ENCODE measurements at regions not wholly inside any gene's neighbourhood (a gene's known extent, or its start where the extent isn't known, plus 50 kb on each side); places are given as distances from the start of the nearest gene placed in this dataset.
"Not testable (repeated sequence)": the region's sequence is repeated elsewhere in the genome, so short reads cannot be mapped to it uniquely, and the experiment has no call there.

GRCh38 chr21:9083091-9083826 lies 1438.1 kb upstream of the TPTE start:
- H3K4me3 ChIP-seq (ENCODE audit: low read length in 2 of 2); H3K27ac ChIP-seq (ENCODE audit: low read depth in 1 of 2, low read length in 1 of 2); H3K4me1 ChIP-seq (ENCODE audit: control insufficient read depth in 2 of 2, insufficient read depth in 2 of 2, low read length in 2 of 2); H3K9me3 ChIP-seq (ENCODE audit: control insufficient read depth in 2 of 2, insufficient read depth in 1 of 2, low read length in 1 of 2); H3K36me3 ChIP-seq (ENCODE audit: control insufficient read depth in 2 of 2, insufficient read depth in 2 of 2, low read length in 1 of 2); H3K27me3 ChIP-seq (ENCODE audit: control insufficient read depth in 2 of 2, insufficient read depth in 1 of 2, low read length in 1 of 2); DNase-seq (ENCODE audit: low read depth in 6 of 9, low spot score in 9 of 9): not testable (repeated sequence)
- 76% methylated on average over 15 of the region's 37 CpGs for whole genome bisulfite sequencing

- not testable (repeated sequence) for H3K9me3 ChIP-seq (ENCODE audit: control insufficient read depth in 2 of 2, insufficient read depth in 1 of 2, low read length in 1 of 2); H3K4me1 ChIP-seq (ENCODE audit: control insufficient read depth in 2 of 2, insufficient read depth in 2 of 2, low read length in 2 of 2); DNase-seq (ENCODE audit: low read depth in 6 of 9, low spot score in 9 of 9); H3K27ac ChIP-seq (ENCODE audit: low read depth in 1 of 2, low read length in 1 of 2); H3K27me3 ChIP-seq (ENCODE audit: control insufficient read depth in 2 of 2, insufficient read depth in 1 of 2, low read length in 1 of 2); H3K4me3 ChIP-seq (ENCODE audit: low read length in 2 of 2); H3K36me3 ChIP-seq (ENCODE audit: control insufficient read depth in 2 of 2, insufficient read depth in 2 of 2, low read length in 1 of 2)
- WGBS = 88% methylated on average over 6 of the region's 13 CpGs
Observed at GRCh38 chr21:9086299-9086698, 1435.1 kb upstream of the TPTE start.

GRCh38 chr21:9087816-9088215 lies 1433.6 kb upstream of the TPTE start:
- DNase-seq (ENCODE audit: low read depth in 6 of 9, low spot score in 9 of 9); H3K27ac ChIP-seq (ENCODE audit: low read depth in 1 of 2, low read length in 1 of 2); H3K4me3 ChIP-seq (ENCODE audit: low read length in 2 of 2); H3K4me1 ChIP-seq (ENCODE audit: control insufficient read depth in 2 of 2, insufficient read depth in 2 of 2, low read length in 2 of 2); H3K9me3 ChIP-seq (ENCODE audit: control insufficient read depth in 2 of 2, insufficient read depth in 1 of 2, low read length in 1 of 2); H3K27me3 ChIP-seq (ENCODE audit: control insufficient read depth in 2 of 2, insufficient read depth in 1 of 2, low read length in 1 of 2); H3K36me3 ChIP-seq (ENCODE audit: control insufficient read depth in 2 of 2, insufficient read depth in 2 of 2, low read length in 1 of 2): not testable (repeated sequence)
- WGBS = 86% methylated on average over 19 of the region's 30 CpGs

DNA sequence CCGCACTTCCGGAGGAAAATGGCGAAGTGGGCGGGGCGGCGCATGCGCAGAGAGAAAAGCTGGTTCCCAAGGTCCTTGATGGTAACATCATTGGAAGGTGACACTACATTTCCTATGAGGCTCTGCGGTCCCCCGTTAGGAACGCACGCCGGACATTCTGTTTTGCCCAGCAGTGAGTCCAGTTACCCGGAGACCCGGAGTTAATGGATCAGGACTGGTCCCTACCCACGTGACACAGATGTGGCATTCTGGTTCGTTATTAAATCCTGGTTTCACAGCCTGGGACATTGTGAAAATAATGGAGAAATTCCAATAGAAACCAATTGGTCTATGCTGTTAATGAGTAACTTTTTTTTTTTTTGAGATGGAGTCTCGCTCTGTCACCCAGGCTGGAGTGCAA lies 1391.6 kb upstream of the TPTE start:
- not testable (repeated sequence) for H3K27ac ChIP-seq (ENCODE audit: low read depth in 1 of 2, low read length in 1 of 2); DNase-seq (ENCODE audit: low read depth in 6 of 9, low spot score in 9 of 9); H3K9me3 ChIP-seq (ENCODE audit: control insufficient read depth in 2 of 2, insufficient read depth in 1 of 2, low read length in 1 of 2); H3K27me3 ChIP-seq (ENCODE audit: control insufficient read depth in 2 of 2, insufficient read depth in 1 of 2, low read length in 1 of 2); H3K4me3 ChIP-seq (ENCODE audit: low read length in 2 of 2); H3K4me1 ChIP-seq (ENCODE audit: control insufficient read depth in 2 of 2, insufficient read depth in 2 of 2, low read length in 2 of 2); H3K36me3 ChIP-seq (ENCODE audit: control insufficient read depth in 2 of 2, insufficient read depth in 2 of 2, low read length in 1 of 2)
- WGBS = no CpG with 5 or more reads among the region's 17 CpGs

DNA sequence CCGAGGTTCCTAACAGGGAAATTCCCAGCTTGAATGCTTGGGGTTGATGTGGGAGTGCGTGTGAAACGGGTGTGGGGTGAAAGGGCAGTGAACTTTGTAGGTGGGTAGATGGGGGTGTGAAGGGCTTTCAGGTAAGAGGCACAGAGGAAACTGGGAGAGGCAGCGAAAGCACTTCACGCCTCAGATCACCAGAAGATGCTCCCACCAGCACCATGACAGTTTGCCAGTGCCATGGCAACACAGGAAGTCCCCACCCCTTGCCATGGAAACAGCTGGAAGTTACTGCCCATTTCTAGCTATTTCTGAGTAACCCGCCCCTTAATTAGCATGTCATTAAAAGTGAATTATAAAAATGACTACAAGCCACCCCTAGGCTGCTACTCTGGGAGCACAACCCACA lies 1390.6 kb upstream of the TPTE start:
- 81% methylated on average over 5 of the region's 6 CpGs for WGBS
- not testable (repeated sequence) for H3K4me3 ChIP-seq (ENCODE audit: low read length in 2 of 2); H3K36me3 ChIP-seq (ENCODE audit: control insufficient read depth in 2 of 2, insufficient read depth in 2 of 2, low read length in 1 of 2); H3K4me1 ChIP-seq (ENCODE audit: control insufficient read depth in 2 of 2, insufficient read depth in 2 of 2, low read length in 2 of 2); H3K27me3 ChIP-seq (ENCODE audit: control insufficient read depth in 2 of 2, insufficient read depth in 1 of 2, low read length in 1 of 2); H3K9me3 ChIP-seq (ENCODE audit: control insufficient read depth in 2 of 2, insufficient read depth in 1 of 2, low read length in 1 of 2); H3K27ac ChIP-seq (ENCODE audit: low read depth in 1 of 2, low read length in 1 of 2); DNase-seq (ENCODE audit: low read depth in 6 of 9, low spot score in 9 of 9)
